Suppressor macrophage treated with lipopolysaccharide for 1 hour (primary cell): ENCODE measurements at regions not wholly inside any gene's neighbourhood (a gene's known extent, or its start where the extent isn't known, plus 50 kb on each side); places are given as distances from the start of the nearest gene placed in this dataset.

Source experiments
- DNase-seq, 3 donors: peaks; one replicate each; pipeline ENCODE4 v3.0.0-alpha.2; 2020 to 2022

- DNase-seq = no peak
Observed at GRCh38 chr12:81950871-81951270, 191.7 kb upstream of the PPFIA2 start.

DNA sequence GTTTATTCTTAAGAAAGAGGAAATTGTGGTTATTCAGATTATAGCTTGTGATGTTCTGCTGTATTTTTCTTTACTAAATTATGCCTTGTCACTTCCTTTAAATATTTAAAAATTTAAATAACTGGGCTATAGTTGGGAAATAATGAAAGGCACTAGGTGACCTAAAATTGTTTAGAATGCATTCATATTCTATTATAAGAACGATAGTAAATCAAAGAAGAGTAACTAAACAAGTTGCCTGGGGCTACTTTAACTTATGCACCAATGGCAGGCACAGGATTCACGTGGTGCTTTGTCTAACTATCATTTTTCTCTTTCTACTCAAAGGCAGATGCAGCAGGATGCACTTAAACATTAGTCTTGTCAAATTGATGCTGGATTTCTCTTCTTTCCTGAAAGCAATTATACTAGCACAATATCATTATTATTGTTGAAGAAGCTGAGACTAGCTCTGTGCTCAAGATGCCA is 190.7 kb upstream of the PPFIA2 start:
- peak in 2 of 3 donors; percentile 61 to 74 for DNase-seq

GRCh38 chr12:81949416-81949815 is 190.3 kb upstream of the PPFIA2 start:
- no peak for DNase-seq

DNA sequence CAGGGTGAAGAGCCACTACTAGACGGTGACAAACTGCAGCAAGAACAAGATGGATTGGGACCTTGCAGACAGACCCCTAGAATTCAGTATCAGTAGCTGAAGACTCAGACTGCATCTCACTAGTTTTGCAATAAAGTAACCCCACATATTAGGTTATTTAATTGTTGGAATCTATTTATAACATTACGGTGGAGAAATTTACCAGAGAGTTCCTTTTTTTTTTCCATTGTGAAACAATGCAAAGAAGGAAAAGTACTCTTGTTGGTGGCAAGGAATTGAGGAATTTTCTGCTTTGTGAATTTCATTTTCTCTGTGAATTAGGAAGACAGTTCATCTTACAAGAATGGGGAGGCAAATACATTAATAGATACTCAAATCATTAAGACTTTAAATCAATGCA is 185.7 kb upstream of the PPFIA2 start:
- DNase-seq = peak in 1 of 3 donors; percentile 42

GRCh38 chr12:81942594-81942993 is 183.4 kb upstream of the PPFIA2 start:
- DNase-seq = peak; percentile 41 to 77 (median 69)

DNA sequence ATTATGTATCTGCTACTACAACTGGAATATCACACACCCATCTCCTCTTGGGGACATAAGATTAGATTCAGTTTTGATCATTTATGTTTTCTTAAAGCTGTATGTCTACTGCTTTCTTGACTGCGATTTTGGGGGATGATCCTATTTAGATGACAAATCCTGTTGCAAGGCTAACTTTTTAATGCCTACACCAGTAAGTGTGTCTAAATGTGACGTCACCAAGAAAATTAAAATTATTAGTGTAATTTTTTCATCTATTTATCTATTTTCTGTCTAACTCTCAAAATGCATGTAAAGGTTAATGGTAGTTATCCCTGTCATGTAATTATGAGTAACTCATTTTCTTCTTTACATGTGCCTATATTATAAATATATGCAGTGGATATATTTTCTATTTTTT is 170.9 kb upstream of the PPFIA2 start:
- no peak for DNase-seq

DNA sequence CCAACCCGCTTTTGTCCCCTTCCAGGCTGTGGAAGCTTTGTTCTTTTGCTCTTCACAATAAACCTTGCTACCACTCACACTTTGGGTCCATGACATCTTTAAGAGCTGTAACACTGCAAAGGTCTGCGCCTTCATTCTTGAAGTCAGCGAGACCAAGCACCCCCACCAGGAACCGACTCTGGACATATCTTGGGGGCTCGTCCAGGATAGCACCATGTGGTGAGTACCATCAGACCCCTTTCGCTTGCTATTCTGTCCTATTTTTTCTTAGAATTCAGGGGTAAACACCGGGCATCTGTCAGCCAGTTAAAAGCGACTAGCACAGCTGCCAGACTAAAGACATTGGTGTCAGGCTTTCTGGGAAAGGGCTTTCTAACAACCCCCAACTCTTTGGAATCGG is 137.6 kb upstream of the PPFIA2 start:
- peak in 1 of 3 donors; percentile 10 for DNase-seq

DNA sequence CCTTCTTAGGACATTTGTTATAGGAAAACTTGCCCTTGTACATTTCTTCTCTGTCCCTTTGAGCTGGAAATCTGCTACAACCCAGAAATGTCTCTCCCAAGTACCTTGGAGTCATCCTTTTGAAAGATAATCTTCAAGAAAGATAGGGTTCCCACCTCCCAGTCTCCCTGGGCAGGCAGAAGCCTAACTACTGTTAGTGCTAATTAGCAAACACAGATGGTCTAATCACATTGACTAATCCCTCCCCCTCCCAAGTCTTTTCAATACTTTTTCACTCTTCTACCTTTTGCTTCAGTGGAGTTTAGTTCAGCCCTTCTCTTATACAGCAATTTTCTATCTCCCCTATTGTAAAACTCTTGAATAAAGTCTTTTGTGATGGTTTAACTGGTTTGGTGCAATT is 129.8 kb upstream of the PPFIA2 start:
- no peak for DNase-seq

DNA sequence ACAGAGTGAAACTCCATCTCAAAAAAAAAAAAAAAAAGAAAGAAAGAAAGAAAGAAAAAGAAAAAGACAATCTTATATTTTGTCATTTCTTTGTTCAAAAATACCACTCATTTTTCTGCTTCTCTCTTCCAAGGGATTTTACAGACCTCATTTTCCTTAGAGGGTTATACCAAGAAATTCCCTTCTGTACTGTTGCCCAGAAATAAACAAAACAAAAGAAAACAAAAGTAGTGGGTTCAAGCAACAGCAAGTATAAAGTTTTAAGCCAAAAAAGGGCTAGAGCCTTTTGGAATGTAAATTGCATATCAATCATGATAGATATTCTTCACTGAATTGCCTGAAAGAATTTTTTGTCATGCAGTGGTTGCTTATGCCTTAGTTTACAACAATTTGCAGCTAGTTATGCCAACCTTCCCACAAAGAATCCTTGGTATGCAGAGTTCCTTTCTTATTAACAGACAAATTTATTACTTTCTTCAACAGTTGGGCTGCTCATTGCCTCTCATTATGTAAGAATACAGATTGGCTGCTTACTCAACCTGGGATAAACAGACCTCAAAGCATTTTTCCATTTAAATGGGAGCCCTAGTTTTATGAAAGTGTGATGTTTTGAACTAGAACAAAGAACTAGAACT is 129.1 kb upstream of the PPFIA2 start:
- no peak for DNase-seq

GRCh38 chr12:81874586-81874985 is 115.4 kb upstream of the PPFIA2 start:
- no peak for DNase-seq

GRCh38 chr12:81874166-81874565 is 115.0 kb upstream of the PPFIA2 start:
- no peak for DNase-seq

DNA sequence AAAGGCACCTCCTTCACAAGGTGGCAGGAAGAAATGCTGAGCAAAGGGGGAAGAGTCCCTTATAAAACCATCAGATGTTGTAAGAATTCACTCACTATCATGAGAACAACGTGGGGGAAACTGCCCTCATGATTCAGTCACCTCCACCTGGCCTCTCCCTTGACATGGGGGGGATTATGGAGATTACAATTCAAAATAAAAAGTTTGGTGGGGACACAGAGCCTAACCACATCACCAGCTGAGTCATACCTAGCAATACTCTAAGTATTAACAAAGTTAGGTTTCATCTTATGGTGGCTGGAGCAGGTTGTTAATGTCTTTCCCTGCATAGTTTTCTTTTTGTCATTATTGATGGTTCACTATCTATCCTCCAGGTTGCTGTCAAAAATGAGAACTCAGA is 113.2 kb upstream of the PPFIA2 start:
- no peak for DNase-seq

DNA sequence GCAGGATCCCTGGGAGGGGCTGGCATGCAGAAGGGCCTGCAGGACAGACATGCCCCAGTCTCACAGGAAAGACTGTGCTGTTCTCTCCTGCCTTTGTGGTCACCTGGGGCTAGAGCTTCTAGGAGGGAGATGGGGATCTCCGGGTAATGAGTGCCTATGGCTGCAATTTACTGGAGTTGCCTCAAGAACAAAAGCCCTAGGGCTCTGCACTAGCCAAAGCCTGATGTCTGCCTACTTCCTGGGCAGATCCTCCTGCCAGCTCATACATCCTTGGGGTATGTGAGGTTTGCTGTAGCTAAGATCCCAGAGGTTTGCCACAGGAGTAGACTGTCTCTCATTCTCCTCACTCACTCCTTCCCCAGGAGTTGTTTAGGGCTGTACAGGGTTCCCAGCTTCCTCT is 106.9 kb upstream of the PPFIA2 start:
- no peak for DNase-seq

- DNase-seq = no peak
Observed at GRCh38 chr12:81863406-81863805, 104.3 kb upstream of the PPFIA2 start.

DNA sequence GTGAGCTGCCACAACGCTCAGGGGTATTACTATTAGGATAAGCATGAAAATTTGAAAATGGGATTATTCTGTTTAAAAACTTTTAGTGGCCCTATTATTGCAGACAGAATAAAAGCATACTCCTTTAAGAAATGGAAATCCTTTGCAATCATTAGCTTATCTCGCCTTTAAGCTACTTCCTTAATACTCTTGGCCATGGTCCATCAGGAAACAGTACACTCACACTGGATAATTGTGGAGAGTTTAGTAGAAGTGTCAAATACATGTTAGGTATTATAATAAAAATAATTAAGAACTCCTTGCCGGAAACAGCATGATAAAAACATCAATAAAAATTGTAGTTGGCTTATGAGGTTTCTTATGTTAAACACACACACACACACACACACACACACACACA is 100.4 kb upstream of the PPFIA2 start:
- no peak for DNase-seq

DNA sequence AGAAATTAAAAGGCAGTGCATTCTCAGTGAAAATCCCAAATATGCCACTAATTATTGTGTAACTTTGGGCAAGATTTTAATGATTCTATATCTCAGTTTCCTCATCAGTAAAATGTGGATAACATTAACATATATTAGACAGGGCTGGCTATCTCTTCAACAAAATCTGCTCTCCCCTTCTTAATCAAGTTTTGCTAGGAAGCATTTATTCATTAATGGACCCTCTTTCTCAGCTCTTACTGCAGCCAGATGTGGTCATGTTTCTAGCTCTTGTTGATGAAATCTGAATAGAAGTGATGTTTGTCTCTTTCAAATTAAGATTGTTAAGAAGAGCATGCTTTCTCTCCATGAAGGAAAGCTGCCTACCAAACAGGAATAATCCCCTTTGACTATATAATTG is 84.4 kb upstream of the PPFIA2 start:
- DNase-seq = no peak

GRCh38 chr12:81835783-81836182 is 76.6 kb upstream of the PPFIA2 start:
- no peak for DNase-seq

GRCh38 chr12:81819991-81820633 is 61.0 kb upstream of the PPFIA2 start:
- DNase-seq = no peak

DNA sequence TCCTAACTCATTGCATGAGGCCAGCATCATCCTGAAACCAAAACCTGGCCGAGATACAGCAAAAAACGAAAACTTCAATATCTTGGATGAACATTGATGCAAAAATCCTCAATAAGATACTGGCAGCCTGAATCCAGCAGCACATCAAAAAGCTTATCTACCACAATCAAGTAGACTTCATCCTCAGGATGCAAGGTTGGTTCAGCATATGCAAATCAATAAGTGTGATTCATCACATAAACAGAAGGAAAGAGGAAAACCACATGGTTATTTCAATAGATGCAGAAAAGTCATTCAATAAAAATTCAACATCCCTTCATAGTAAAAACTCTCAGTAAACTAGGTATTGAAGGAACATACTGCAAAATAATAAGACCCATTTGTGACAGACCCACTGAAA is 56.5 kb upstream of the PPFIA2 start:
- DNase-seq = no peak

GRCh38 chr12:81811778-81812125 is 52.6 kb upstream of the PPFIA2 start:
- no peak for DNase-seq

DNA sequence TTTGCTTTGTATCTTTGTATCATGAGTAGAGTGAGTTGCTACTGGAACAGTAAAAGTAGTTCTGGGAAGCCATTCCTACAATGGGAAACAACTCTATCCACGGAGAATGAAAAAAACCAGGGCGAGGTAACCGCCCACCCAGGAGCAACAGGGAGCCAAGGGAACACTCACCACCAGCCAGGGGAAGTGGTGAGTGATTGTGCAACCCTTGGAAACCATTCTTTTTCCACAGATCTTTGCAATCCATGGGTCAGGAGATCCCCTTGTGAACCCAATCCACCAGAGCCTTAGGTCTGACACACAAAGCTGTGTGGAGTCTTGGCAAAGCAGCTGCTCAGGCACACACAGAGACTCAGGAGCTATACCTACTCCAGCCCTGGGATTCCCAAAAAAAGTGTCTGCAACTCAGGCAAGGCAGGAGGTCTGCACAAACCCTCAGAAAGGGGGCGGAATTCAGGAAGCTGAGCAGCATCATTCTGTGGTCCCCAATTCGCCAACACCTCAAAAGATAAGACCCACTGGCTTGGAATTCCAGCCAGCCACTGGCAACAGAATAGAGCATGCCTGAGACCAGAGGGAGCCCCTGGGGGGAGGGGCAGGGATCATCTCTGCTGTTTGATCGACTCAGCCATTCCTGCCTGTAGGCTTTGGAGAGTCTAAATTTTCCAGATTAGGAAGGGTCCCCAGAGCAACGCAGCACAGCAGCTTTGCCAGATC is 52.1 kb upstream of the PPFIA2 start:
- DNase-seq = peak; percentile 62 to 72 (median 72)

DNA sequence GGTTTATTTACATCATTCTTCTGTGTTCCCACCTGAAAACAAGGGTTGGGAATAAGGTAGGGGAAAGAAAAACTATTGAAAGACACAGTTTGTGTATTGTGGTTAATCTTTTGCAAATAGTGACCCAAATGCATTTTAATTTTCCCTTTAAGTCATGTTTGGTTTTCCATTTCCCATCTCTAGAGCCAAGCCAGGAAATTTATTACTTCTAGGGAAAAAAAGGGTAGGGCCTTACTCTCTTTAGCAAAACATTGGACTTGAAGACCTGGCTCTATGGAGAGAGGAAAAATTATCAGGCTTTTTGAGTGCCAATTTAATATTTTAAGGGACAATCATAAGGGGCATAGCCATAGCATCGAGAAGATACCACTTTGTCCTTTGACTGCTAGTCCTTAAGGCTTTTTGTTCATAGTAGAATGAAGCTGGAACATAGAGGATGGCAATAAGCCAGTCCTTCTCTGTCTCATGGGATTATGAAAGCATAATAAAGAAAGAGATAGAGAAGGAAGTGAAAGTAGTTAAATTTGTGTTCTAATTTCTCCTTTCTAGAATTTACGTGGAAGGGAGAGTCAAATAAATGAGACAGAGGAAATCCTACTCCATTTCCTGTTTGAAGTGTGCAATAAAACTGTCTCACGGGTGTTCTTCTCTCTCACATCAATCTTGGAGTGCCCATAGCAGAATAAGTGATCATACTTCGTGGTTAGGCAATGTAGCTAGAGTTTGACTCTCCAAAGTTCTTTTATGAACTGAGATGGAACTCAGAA is 50.9 kb upstream of the PPFIA2 start:
- peak; percentile 42 to 85 (median 79) for DNase-seq

DNA sequence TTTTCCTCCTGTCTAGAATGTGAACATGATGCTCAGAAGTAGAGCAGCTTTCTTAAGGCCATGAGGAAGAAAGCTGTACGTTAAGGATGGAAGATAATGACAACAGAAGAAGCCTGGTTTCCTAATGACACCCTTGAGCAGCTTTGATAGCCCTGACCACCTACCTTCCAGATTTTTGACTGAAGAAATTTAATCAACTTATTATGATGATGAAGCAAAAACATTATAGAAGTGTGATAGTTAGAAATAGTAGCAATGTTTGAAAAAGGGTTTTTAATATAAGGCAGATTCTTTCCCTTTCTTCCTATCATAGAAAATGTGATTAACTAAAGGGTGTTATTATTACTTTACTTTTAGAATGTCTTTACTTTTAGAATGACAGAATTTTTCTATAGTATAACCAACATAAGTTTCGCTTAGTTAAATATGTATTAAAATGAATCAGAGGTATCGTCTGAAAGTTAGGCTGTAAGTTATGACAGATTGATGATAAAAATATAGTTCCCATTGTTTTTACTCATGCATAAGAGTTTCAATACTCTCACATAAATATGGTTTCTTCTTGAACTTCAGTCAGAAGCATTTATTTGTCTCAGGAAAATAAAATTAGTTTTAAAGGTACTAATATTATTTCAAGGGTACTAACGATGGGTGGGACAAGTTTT is 50.1 kb upstream of the PPFIA2 start:
- no peak for DNase-seq
